GM04504 (cell line): ENCODE measurements at regions not wholly inside any gene's neighbourhood (a gene's known extent, or its start where the extent isn't known, plus 50 kb on each side); places are given as distances from the start of the nearest gene placed in this dataset.

Source experiments
- DNase-seq: peaks from one replicate; pipeline ENCODE4 v3.0.0-alpha.2; 2012; ENCODE audit warnings: low read depth

DNA sequence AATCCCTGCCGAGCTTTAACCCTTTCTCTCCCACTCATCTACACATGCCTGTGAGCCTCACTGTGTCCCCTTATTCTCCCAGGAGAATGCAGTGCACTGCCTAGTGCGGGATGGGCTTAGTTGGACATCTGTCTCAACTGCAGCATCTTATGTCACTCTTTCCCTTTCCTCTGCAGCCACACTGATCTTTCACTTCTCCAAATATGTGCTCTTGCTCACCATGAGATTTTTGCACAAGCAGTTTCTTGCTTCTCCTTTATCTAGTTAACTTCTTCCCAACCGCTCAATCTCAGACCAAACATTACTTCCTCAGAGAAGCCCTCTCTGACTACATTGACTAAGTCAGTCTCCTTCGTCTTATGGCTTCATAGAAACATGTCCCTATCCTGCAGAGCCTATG is 292.3 kb downstream of the KBTBD8 start:
- DNase-seq: no peak

DNA sequence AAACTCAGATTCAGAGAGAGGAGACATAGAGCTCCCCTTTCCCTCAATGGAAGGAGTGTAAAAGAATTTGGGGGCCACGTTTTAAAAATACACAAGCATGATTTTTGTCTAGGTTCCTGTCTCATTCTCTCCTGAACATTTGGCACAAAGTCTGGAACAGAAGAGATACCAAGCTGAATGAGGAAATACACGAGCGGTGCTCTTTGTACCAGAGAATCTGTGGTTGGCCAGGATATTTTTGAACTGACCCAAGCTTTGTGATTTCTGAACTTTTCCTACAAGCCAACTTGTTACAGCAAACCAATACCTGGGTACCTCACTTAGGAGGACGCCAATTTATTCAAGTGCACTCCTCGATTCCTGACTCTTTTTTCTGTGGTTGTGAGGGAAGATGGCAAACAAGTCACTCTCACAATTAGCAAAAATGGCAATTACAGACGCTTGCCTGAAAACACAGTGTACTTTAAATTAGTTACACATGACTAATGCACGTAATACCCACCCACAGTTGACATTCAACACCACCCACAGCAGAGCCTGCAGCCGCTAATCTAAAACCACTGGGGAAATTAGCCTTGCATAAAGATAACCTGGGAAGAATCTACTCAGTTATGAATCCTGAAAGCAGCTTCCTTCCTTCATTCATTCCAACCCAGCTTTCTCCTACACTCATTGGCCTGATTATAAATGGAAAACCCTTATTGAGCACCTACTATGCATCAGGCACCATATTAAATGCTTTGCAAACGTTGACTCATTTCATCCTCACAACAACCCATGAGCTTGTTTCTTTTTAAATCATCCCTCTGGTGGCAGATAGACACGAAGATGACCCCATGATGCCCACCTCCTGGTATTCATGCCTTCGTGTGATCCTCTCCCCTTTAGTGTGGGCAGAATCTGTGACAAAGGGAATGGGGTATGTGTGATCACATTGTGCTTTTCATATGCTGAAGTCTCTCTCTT is 293.5 kb downstream of the KBTBD8 start:
- no peak for DNase-seq

DNA sequence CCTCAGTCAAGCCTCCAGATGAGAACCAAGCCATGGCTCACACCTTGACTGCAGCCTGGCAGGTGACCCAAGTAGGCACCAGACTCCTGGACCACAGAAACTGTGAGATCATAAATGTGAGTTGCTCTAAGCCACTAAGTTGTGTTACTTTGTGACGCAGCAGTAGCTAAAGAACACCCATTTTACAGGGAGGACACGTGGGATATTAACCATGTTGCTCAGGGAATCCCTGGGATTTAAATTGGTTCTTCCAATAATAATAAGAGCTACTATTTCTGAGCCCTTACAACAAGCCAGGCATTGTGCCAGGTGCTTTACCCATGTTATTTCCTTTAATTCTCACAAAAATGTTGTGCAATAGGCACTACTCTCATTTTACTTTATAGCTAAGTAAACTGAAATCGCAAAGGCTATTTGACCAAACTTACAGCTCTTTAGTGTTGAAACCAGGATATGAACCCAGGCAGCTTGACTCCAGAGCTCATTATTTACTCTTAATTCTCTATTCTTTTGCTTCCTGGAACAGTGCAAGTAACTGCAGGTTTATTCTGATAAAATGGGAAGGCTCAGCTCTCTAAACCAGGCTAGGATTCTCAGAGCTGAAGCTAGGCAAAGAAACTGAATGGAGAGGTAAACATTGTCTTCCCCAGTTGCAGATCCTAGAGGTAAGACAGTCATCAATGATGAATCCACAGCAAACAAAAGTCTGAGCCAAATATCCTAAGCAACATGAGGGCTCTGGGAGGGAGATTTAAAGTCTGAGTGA is 294.4 kb downstream of the KBTBD8 start:
- no peak for DNase-seq

DNA sequence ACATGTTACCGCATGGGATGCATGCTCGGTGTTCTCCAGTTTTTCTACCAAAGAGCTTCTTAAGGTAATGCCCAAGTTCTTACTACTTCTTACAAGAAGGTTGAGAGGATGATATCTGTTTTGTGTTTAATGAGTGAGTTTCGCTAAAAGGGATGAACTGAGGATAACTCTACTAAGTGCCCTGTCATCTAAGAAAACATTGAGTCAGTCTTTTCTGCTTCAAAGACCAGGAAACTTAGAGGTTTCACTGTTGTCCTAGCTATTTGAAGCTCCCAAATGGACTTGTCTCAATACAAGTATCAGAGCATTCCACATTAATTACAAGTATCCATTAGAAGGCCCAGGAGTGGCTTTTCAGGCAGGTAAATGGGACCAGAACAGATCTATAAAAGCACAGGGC is 296.2 kb downstream of the KBTBD8 start:
- no peak for DNase-seq

DNA sequence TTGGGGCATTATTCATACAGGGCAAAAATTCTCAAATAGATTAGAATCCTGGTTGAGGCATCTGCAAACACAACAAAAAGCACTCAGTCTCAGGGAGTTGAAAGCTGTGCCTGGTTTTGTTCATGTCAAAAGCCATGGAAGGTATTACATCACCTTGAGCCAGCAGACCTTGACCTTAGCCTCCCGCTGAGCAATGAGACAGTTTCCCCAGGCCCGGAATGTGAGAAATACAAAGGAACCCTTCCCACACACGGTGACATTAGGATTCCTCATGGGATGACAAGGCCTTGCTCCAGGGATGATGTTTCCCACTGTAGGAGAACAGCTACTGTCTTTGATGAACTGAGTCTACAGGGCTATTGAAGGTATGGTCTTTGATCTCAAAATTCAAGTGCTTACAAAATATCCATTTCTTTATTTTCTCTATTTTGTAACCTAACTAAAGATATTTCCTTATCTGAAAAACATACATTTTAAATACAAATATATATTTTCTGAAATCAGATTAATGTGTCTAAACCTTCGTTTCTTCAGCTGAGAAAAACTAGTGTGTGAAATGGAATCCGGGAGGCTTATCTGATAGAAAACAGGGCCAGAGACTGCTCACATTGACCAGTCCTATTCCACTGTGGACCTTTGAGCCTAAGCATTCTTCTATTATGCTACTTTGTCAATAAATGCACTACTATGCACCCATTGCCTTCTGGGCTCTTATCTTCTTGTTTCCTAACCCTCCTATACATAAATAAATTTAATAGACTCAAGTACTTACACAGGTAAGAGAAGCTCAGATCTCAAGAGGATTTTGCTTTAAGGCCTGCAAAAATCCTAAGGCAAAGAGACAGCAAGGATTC is 298.2 kb downstream of the KBTBD8 start:
- DNase-seq: no peak

DNA sequence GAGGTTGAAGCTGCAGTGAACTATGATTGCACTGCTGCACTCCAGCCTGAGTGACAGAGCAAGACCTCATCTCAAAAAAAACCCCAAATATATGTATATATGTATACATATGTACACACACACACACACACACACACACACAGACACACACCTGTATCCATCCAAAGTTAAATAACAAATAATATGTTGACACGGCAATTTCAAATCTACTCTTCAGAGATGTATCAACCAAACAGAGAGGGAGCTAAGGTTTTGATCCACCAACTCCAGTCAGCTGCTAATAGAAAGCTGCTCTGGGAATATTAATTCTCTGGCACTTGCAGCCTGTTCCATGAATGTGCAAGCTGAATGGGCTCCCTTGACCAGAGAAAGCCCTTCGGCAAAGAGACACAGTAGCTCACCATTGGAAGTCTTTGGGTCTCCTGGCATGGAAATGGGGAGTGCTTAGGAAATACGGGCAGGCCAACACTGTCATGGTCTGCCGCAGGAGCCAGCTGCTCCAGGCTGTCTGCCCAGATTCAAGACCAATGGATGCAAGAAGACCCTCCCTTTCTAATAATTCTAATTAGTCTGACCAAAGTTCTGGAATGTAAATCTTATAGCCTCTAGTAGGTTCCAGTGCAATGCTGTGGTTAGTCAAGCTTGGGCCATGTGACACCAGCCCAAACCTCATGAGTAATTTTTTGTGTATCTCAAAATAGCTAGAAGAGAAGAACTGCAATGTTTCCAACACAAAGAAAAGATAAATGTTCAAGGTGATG is 299.8 kb downstream of the KBTBD8 start:
- no peak for DNase-seq

DNA sequence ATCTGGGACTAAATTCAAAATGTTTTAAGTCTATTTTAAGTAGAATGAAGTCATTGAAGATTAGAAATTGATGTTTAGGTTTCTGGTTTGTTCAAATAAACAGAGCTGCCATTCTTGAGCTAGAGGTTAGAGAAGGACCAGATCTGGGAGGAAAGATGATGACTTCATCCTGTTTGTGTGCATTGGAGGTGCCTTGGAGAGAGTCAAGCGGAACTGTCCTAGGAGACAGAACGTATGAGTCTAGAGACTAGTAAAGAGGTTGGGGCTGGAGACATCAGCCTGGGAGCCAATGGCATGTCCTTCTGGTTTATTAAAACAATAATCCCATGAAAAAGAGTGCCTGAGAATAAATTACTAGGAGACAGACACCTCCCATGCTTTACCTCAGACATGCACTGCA is 303.4 kb downstream of the KBTBD8 start:
- DNase-seq: no peak

DNA sequence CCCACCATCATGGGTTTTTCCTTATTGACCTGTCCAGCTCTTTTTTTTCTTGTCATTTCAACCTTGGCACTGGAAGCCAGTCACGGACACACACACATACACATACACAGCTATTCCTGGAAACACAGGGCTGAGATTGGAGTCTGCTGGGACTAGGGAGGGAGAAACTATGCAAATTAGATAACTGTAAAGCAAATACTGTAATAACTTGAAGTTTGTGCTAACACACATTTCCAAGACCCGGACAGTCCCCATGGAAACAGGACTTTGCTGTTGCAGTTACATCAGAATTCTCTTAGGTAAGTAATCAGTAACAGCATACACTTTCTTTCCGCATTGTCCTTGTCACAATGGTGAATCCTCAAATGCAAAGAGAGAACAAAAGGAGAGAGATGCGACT is 304.4 kb downstream of the KBTBD8 start:
- DNase-seq: no peak

DNA sequence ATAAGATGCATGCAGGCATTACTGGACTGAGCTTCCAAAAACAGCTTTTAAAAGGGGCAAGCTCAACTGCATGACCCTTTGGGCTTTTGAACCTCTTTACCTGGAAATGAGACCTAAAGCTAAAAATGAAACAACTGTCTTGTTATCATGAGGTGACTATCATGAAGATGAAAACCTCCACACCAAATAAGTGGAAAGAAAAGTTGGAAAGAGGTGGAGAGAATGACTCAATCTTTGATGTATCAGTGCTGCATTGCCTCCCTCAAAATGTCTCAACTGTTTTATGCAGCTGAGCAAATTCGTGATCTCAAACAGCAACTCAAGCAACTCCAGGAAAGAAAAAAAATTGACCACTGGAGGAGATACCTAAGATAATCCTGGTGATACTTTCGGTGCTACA is 307.1 kb downstream of the KBTBD8 start:
- no peak for DNase-seq

DNA sequence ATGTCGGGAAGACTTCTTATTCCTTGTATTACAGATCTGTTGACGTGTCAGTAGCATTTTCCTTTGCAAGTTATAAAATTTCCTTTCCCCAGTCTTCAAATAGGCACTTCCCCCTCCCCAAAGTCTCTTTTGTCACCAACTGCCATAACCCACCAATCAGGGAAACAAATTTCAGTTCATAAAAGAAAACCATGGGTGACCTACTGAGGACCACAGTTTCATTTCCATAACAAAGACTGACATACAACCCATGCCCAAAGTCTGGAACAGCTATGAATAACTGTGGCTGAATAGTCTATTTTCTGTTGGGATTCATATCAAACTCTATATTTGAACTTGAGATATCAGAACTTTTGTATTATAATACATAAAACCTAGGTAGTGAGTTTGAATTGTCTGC is 307.8 kb downstream of the KBTBD8 start:
- DNase-seq: no peak

DNA sequence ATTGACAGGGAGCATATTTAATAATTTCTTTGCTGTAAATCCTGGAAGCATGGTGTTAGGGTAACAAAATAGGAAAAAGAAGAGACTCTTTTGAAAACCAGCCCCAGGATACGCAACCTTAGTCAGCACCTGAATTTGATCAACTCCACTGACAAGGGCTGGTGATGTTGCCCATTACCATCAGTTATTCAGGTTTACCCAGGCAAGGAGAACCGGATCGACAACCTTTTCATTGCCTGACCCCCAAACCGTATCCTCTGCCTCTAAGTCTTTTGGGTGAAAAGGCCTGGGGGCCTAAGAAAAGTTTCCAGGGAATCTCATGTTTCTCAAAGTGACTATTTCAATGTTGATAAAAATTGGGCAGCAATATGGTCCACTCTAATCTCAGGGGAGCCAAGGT is 313.3 kb downstream of the KBTBD8 start:
- DNase-seq: no peak

DNA sequence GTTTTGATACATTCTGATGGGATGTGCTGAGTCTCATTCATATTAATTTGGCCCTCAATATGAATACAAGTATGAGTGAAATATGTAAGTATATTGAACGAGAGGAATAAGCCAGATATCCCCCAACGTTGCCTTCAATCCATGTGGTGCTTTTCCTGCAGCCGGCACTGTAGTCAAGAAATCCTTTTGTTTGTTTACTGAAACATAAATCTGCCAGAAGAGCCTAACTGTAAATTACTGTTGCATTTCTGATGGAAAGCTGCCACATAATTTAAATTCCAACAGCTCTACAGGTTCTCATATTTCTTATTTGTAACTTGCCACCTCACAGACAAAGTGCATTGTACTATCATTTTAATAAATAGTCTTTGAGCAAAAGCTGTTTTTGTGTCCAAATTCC is 314.0 kb downstream of the KBTBD8 start:
- no peak for DNase-seq

DNA sequence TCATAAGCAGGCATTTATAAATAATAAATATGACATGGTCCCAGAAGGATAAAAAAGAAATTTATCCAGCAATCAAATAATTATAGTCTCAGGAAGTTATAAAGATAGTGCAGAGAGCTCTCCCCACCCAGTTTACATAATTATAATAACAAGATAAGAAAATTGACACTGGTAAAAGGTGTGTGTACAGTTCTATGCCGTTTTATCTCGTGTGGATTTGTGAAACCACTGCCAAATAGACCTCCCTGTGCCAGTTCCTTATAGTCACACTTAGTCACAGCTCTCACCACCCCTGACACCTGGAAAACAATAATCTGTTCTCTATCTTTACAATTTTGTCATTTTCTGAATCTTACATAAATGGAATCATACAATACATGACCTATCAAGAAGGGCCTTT is 320.1 kb downstream of the KBTBD8 start:
- DNase-seq: no peak

DNA sequence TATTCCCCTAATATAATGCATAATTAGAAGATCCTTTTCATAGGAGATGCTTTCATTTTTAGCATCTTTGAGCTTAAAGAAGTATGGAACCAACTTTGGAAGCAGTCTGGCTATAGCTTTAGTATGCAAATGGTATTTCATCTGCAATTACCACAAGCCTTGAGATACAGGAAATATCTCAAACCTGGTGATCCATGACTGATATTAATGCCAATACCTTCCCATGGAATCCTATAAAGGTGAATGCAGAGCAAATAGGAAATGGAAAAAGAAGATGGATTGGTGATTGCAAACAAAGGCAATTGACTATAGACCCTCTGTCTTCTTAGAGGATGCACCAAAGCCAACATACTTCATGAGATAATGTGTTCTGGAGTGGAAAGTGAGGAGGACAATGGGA is 326.4 kb downstream of the KBTBD8 start:
- no peak for DNase-seq
